Pulmonary artery endothelial cell (primary cell): ENCODE measurements at regions not wholly inside any gene's neighbourhood (a gene's known extent, or its start where the extent isn't known, plus 50 kb on each side); places are given as distances from the start of the nearest gene placed in this dataset.

Experiments
- DNase-seq: peaks from one replicate; pipeline ENCODE4 v3.0.0-alpha.2; 2011; ENCODE audit warnings: low read depth, low spot score

- no peak for DNase-seq
These were observed 622.6 kb downstream of the EPHA4 start for GRCh38 chr2:220949466-220949865.

DNA sequence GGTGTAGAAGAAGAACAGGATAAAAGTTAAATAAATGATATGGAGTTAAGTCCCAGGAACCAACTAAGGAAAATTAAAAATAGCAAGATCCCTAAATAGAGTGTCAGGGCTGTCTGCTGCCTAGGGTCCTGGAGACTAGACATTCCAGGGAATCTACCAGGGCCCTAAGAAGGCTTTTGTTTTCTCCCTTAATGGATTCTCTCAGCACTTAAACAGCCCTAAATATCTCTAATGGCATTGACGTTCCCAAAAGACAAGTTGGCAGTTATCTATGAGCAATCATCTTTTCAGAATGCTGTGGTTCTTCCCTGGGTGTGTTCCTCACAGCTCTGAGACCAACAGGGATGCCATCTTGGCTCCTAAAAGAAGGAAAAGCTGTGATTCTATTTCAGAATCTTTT lies 616.3 kb downstream of the EPHA4 start:
- DNase-seq = no peak

GRCh38 chr2:220956429-220956828 lies 615.7 kb downstream of the EPHA4 start:
- no peak for DNase-seq

DNA sequence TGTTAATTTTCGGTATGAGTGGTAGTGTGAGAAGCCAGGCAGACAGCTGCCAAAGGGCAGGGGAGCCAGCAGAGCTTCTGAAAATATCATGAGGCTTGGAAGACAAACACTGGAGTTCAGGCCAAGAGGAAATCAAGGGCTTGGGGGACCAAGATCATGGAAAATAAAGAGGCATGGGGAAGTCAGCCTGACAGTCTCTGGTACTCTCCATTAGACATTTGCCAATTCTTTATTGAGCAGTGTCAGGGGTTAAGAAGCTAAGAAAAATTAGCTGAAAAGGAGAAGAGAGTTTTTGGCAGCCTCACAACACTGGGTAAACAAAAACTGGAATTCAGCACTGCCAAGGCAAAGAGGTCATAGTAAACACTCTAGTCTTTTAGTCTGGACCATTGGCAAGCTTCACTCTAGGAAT lies 612.7 kb downstream of the EPHA4 start:
- no peak for DNase-seq

DNA sequence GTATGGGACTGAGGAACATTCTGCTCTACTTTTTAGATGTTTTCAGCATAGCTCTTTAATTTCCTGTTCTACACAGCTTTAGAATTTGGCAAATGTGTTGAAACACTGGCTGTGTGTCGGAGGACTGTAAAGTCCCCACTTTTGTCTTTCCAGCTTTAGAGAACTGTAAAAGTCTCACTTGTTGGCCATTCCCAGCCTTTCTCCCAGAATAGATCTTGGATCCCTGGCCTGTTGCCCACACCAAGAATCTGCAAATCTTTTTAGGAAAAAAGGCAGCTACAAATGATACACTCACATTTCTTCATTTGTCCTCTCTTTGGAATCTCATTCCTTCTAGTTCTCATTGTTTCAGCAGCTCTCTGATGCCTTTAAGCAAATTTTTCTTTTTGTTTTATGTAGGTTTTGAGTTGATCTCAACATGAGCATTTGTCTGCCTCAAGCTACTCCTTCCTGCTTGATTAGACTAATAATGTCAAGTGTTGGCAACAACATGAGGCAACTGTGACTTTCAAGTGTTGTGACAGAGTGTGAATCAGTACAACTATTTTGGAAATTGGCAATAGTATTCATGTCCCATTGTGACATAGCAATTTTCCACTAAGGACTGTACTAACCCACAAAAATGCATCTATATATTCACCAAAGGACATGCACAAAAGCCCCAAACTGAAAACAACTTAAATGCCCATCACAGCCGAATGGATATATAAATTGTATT lies 610.8 kb downstream of the EPHA4 start:
- no peak for DNase-seq

- DNase-seq = no peak
These were observed 609.5 kb downstream of the EPHA4 start for GRCh38 chr2:220962556-220962955.

DNA sequence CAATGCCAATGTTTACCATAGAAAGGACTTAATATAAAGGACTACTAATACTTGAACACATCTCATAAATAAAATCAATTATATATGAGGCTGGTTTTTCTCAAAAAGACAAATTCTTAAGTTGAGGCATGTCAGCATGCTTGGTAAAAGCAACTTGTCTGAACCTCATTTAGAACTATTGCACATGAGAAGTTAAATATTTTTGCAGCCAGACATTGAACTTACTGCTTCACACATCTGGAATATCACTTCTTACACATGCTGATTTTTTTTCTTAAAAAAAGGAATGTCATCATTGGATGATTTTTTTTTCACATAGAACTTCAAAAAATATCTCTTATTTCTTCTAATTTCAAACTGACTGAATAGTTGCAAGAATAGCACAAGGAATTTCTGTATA lies 609.0 kb downstream of the EPHA4 start:
- no peak for DNase-seq

DNA sequence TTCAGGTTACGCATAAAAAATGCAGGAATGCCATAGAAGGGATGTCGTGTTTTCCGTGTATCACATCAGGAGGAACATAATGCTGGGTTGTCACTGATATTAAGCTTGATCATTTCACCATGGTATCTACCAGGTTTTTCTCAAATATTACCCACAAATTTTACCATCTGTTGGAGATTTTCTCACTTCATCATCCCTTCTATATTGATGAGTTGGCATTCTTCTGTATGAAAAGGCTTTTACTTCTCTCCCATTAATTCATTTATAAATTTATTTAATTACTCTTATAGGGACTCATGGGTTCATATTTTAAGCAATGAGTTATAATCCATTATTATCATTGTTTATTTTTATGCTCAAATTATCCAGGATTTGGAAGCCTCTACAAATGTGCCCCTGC lies 608.2 kb downstream of the EPHA4 start:
- no peak for DNase-seq

DNA sequence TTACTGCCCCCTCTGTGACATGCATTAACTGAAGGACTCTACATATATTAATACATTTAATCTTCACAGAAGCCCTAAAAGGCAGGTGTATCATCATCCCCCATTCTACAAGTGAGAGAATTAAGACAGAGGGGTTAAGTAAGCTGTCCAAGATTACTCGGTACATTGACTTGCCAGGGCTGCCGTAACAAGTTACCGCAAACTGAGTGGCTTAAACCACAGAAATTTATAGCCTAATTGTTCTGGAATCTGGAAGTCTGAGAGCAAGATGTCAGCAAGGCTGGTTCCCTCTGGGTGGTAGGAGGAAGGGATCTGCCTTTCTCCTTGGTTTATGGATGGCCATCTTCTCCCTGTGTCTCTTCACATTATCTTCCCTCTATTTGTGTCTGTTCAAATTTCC lies 605.5 kb downstream of the EPHA4 start:
- DNase-seq = no peak

DNA sequence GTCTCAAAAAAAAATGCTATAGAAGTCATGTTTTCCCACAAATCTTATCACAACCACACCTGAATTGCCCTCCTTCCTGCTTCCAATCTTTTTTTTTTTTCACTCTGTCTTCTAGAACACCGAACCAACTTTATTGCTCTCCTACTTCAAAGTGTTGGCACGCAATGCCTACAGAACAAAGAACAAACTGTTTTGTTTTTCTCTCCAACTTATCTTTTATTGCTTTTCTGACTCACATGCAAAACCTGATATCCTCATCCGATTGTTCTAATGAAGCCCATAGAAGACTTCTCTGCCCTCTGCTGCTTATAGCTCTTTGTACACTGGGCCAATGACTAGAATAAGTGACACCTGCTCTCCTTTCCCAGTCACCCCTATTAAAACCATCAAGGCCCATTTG lies 602.8 kb downstream of the EPHA4 start:
- no peak for DNase-seq

DNA sequence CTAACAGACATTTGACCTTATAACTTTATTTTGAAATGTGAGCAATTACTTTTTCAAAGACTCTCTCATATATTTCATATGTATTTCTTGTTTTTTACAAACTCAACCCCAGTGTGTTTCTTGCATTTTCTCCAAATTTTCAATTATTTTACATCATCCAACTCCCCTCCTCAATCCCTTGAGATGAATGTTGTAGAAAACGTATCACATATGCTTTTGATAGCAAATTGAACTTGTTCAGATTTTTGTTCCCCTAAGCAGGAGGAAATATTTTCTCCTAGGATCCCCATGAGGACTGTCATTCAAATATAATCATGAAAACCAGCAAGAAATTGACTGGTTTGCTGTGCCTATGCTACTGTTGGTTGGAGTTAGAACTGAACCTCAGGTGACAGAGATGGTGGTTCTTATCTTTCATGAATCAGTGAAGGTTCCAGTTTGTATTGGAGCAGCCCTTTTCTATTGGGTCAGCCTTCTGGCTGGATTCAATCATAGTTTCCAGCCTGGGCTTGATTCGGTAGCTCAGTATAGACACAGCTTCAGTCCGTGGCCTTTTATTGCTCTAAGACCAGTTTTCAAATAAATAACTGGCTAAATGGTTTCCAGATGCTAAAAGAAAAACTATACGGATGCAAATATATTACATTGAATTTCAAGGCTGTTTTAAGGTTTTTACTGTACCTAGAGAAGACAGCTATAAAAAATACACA lies 591.0 kb downstream of the EPHA4 start:
- no peak for DNase-seq

- no peak for DNase-seq
These were observed 590.2 kb downstream of the EPHA4 start for GRCh38 chr2:220981926-220982325.

GRCh38 chr2:220985561-220985960 lies 586.5 kb downstream of the EPHA4 start:
- DNase-seq = no peak

- DNase-seq = no peak
These were observed 584.3 kb downstream of the EPHA4 start for GRCh38 chr2:220987839-220988238.

DNA sequence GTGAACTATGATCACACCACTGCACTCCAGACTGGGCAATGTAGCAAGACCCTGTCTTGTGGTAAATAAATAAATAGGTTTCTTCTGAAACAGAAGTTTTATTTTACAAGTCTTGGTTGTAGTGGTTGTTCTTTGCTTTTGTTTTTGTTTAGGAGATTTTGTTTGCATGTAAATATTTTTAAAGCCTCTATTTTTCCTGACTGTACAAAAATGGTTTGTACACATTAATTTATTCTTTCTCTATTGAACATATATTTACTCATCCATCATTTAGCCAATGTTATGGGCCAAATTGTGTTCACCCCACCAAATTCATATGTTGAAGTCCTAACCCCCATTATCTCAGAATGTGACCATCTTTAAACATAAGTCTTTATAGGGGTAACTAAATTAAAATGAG lies 580.1 kb downstream of the EPHA4 start:
- no peak for DNase-seq

GRCh38 chr2:220994846-220995245 lies 577.3 kb downstream of the EPHA4 start:
- DNase-seq = no peak

GRCh38 chr2:220995581-220995980 lies 576.5 kb downstream of the EPHA4 start:
- no peak for DNase-seq

GRCh38 chr2:220998156-220998555 lies 573.9 kb downstream of the EPHA4 start:
- DNase-seq = no peak

- no peak for DNase-seq
These were observed 572.7 kb downstream of the EPHA4 start for GRCh38 chr2:220999356-220999755.

DNA sequence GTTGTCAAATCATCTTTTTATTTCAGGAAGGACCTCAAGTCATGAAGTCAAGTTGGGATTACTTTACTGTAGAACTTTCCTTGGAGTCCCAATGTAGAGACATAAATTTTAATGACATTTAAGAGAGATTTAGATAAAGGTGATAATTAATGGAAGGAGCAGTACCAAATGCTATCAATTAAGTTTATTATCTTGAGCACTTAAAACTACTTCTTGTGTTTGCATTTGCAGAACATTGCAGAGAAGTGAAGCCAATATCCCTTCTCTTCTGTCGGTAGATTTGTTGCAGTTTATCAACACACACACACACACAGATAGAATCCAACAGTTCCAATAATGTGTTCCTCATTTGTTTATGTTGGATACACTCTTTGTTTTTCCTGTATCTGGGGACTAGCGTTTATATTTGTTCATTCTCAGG lies 570.7 kb downstream of the EPHA4 start:
- no peak for DNase-seq

GRCh38 chr2:221002101-221002685 lies 569.9 kb downstream of the EPHA4 start:
- no peak for DNase-seq

DNA sequence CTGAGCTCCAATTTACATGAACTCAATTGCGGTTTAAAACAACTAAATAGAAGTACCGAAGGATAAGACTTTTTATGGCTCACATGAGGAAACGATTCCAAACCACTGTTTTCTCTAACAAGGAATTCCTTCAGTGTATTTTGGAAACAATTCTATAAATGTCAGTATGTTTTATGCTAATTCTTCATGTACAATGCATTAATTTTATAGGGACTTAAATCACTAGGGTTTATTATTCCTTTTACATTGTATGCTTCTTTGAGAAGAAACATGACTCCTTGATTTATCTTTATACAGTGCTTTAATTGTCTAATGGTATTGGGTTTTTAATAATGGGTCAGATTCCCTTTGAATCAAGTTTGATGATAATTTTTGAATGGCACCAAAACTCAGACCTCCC lies 566.8 kb downstream of the EPHA4 start:
- no peak for DNase-seq

DNA sequence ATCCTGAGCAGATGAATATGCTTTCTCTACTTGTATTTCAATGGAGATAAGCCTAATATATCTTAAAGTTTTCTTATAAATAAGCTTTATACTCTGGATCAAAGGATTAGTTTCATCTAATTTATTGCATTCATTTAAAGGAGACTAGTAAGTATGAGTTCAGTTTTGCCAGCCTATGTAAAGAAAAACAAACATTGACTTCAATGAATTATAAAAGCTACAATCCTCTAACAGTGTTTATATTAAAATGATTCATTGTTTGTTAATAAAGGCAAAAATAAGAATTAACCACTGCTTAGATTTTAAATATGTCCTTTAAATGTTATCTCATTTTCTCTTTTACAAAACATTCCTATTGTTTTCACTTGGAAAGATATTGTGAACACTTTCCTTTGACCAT lies 566.0 kb downstream of the EPHA4 start:
- no peak for DNase-seq
